Activated CD4-positive, alpha-beta T cell treated with anti-CD3 and anti-CD28 coated beads, Interleukin-2, amount 50 U/mL, for 4 hours (primary cell): ENCODE measurements at regions not wholly inside any gene's neighbourhood (a gene's known extent, or its start where the extent isn't known, plus 50 kb on each side); places are given as distances from the start of the nearest gene placed in this dataset.
"Not testable (repeated sequence)": the region's sequence is repeated elsewhere in the genome, so short reads cannot be mapped to it uniquely, and the experiment has no call there.

ENCODE experiments used
- DNase-seq, 2 experiments: peaks; one replicate each; pipeline ENCODE4 v3.0.0-alpha.2; 2020

DNA sequence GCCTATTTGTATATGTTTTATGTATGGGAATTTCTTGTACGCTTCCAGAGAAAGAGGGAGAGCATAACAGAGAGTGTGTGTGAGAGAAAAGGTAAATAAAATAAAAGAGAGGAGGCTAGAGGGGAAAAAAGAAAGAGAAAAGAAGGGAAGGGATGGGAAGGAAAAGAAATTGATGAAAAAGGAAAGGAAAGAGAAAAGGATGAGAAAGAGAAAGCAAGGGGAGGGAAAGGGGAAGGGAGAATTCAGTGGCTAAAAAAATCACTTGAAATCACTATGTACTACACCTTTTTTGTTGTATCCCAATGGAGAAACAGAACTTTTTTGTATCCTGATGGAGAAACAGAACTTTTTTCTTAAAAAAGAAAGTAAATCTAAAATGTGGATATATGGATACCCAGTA is 165.5 kb upstream of the MBNL1 start:
- DNase-seq, result no peak

DNA sequence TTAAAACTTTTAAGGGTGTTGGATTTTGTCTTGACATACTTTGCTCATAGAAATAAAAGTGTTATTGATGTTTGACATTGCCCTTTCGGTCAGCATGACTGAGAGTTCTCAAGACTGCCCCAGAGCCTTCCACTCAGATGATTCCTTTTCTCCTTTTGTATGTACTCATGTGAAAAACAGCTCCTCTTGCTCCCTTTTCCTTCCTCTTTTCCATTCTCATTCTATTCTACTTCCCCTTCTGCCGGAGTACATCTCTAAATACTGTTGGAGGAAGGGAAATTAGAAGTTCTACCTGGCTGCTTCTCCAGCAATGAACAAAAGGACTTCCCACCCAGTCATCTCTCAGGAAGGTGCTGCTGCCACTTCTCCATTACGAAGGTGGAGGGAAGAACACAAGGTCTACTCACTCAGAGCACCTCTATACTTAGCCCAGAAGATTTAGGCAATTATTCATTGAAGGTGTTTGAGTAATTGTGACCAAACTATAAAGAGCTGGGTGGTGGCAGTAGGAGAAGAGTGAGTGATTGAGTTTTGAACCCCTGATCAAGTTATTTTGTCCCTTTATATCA is 163.8 kb upstream of the MBNL1 start:
- no peak for DNase-seq

DNA sequence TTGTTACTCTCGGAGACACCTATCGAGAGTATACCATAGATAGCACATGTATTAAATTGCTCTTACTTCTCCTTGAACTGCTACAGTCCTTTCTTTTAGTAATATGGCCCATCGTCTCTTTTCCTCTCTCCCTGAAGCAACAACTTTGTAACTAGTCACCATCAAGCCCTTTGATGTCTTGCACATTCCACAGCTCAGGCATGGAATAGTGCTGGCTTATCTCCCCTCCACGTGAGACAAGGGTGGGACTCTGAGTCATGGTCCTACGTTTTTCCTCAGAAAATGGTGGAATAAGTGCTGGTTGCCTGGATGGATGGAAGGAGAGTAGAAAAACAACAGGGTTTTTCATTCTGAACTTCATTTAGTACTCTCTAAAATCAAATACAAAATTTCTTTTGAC is 163.3 kb upstream of the MBNL1 start:
- DNase-seq, result no peak

DNA sequence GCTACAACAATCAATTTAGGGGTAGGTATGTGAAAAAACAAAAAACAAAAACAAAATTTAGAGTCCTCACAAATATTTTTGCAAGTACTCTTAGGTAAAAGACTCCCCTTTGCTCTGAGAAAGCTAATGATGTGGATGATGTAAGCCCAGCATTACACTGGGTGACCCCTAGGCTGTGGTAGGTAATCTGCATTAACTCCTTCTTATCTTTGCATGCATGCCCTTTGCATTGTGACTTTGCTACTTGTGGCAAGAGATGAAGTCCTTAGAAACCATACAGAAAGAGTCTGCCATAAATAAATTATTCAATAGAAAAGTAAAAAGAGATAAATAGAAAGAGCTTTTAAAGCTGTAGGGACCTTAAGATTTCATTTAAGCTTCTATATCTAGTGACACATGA is 159.7 kb upstream of the MBNL1 start:
- no peak for DNase-seq

DNA sequence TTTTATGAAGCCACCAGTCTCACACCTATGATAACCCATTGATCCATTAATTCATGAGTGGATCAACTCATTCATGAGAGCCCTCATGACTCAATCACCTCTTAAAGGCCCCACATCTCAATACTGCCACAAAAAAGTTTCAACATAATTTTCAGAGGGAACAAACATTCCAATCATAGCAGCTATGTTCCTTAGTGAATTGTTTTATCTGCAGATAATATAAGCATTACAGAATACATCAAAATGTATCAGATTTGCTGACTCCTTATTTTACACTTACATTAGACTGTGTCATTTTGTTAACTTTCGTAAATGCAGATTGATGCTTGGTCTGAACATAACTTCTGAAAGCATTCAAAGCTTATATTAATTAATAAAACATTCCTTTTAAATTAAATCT is 155.3 kb upstream of the MBNL1 start:
- DNase-seq, result no peak

DNA sequence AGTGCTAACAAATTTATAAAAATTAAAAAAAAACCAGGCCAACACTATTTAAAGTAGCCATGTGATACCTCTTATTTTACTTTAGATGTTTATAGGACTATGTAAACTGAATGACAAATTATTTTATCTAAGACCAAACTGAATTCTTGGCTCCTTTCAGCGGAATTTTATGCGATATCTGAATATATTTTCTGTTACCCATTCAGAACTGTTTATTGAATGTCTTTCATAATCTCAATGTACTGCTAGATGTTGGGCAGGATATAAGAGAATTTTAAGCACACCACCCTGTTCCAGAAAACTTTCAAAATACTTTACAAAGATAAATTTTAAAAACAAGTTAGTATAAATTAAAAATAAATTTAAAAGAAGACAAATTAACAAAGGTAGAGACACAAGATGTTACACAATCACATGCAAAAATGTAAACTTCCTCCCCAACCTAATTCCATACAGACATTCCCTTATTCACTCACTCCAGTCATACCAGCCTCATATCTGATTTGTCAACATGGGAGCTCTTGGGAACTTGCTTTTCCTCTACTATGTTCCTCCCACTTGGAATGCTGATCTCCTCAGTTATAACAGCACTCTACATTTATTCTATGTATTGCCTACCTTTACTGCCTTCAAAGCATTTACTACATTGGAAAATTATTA is 154.6 kb upstream of the MBNL1 start:
- no peak for DNase-seq

DNA sequence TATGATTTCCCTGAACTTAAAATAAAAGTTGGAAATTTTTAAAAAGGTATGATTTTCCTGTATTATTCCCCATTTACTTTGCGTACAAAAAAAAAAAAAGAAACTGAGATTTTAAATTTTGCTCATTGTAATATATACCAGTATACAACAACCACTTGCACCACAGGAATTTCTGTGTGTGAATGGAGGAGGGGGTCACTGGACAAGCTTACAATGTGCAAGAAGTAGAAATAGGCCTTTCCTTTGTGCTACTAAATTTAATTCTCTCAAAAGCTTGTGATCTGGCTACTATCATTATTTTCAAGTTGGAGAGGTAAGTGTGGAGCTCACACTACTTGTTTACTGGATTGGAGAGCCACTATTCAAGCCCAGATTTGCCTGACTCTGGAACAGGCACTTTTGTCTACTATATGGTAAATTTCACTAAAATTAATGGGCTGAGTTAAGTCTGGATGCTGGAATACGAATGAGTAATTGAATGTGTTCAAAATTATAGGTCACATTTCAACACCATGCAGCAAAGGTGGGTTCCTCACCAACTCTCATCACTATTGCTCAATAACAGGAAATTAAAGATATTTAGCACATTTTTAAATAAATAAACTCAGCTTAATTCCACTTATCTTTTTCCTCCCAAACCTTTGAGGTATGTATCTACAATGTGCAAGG is 148.0 kb upstream of the MBNL1 start:
- no peak for DNase-seq

DNA sequence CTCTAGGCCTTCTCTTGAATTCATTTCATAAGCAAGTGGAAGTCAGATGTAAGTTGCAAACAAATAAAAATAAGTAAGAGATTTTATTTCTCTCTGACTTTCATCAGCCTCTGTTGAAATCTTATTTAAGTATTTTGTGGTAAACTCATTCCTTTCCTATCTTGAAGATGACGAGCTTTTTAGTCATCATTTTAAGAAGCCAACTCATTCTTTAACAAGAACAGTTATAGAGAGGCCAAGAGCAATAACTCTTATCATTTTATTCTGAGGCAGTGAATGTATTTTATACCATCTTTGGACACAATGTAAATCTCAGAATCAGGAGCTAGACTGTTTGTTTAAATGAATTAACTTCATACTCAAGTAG is 147.5 kb upstream of the MBNL1 start:
- DNase-seq, result no peak

DNA sequence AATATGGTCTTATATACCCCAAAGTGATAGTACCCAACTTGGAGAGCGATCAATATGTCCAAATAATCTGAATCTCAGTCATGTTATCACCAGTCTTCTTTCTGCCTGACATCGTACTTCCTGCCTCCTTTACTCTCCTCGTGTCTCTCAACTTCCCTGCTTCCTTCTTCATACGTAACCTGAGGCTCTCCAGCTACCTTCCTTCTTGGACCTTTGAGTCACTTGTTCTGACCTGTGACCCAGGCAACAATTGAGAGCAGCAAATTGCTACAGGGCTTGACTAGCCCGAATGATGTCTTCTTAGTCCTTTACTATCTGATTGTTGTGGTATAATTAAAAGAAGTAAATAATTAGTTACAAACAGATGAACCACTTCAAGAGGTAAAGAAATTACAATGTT is 145.9 kb upstream of the MBNL1 start:
- no peak for DNase-seq

DNA sequence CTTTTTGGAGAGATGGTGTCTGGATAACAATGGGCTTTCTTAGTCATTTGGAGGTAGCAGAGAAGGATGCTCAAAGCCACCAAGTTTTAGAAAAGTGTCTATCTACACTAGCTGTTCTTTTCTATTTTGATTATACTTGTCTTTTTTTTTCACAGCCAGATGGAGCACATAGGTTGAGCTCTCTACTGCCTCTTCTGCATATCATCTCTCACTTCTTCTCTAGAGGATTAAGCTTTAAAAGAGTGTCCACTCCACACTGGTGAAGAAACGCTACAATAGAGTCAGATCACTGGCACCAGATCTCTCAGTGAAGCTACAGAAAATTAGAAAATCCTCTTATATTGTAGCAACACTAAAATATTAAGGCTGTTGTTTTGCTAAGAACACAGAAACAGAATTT is 145.3 kb upstream of the MBNL1 start:
- no peak for DNase-seq

DNA sequence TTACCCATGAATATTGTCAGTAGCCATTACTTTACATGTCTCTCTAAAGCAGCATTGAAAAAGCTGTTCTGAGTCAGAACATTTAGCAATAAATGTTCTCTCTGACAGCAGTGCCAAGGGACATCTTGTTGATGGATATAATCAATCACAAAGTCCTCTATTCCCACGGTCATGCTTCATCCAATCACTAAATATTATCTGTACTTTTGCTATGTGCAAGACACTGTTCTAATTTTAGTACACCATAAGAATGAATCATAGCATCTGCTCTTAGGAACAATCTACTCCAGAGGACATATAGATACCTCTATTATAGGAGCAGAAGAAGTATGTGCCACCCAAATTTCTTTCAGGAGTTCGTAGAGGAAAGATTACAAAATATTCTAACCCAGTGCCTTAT is 142.5 kb upstream of the MBNL1 start:
- no peak for DNase-seq

DNA sequence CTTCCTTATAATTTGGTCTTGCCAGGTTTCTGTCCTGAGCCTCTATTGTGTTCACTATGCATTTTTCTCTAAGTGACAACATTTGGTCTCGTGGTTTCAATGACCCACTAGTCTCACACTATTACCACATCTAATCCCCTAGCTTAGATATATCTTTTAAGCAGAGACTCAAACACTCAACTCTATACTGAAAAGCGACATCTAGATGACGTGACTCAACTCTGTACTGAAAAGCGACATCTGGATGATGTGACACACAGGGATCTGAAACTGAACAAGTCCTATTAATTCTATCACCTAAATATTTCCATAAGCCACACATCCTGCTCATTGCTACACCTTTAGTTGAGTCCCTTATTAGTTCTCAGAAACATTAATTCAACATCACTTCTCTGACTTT is 141.7 kb upstream of the MBNL1 start:
- no peak for DNase-seq

DNA sequence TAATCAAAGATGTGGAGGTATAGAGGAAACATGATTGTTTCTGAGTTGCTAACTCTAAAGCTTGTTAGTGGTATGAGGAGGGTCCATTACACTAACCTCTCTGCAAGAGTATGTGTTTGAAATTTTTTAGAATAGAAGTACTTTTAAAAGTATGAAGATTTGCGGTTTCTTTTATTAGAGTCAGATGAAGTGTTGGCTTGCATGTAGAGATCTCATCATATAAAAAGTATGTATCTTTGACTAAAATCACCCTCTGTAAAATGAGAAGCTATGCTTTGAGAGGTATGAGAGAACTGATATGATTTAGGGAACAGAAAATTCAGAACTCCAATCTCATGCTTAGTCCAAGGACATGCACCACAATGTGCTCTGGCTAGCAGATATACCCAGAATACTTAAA is 140.4 kb upstream of the MBNL1 start:
- DNase-seq, result no peak

DNA sequence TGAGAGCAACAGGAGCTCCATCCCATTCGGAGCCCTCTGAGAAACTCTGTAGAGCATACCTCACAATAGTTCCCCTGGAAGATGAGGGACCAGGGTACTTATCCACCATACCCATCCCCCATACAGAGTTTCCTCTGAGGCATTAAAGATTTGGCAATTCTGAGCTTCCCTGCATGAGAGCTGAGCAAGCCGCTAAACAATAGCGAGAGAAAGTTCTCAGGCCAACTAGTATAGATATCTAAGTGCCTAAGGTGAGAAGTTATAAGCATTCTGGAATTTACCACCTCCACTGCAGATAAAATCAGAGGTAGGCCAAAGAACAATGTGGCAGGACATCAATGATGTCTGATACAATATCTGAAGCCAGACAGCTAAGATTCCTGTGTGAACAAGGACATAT is 129.1 kb upstream of the MBNL1 start:
- DNase-seq, result no peak

DNA sequence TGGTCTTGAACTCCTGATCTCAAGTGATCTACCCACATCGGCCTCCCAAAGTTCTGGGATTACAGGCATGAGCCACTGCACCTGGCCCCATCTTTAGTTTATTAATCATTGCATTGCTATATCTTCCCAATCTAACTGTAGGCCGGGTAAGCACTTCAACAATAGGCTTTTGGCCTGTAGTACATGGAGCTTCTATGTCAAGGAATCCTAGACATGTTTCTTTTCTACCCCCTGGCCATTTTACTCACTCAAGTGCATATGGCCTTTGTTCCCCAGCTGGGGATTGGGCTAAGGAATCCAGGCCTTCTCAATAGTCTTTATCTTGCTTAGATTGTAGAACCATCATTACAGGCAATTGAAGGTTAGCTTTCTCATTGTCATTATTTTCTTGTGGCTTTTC is 122.3 kb upstream of the MBNL1 start:
- no peak for DNase-seq

DNA sequence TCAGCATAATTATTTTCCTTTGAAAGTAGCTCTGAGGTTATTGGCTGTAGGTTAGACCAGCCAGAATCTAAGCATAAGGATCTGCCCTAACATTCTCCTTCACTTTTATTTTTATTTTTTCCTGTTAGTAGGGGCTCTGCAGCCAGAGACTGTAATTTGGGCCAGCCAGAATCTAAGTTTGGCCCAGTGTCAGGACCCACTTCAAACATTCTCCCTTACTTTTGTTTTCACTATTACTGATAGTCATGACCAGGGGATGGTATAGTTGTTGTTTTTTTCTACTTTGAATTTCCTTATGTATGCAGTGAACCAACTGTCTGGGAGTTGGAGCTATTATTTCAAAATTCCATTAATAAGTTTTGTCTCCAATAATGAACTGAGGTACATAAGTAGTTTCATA is 121.0 kb upstream of the MBNL1 start:
- DNase-seq, result no peak

DNA sequence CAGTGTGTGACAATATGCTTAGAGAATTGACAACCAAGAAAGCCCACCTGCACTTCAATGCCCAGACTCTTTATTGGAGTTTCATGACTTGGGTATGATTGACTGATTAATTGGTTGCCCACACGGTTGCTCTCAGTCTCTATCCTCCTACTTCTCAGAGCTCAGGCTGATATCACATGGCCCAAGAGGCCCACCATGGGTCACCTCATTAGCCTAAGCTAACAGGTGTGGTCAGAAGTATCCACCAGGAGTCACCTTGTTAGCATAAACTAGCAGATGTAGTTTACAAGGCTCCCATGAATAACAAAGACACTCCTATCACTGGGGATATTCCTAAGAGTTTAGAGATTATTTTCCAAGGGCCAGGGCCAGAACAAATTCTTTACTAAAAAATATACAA is 120.2 kb upstream of the MBNL1 start:
- no peak for DNase-seq

DNA sequence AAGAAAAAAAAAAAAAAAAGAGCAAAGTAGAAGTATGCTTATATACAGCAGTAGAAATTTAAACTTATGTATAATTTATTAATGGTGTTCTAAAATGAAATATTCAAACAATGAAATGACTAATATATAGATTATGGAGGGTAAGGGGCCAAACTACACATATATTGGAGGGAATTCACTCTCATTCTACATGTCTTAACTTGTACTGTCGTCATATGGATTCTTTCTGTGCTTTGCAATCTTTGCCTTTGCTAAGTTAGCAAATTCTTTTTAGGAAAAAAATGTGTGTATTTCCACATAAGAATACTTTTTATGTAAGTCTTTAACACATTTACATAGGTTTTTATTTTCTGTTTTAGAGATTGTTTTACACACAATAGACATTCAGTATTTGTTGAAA is 118.9 kb upstream of the MBNL1 start:
- no peak for DNase-seq

DNA sequence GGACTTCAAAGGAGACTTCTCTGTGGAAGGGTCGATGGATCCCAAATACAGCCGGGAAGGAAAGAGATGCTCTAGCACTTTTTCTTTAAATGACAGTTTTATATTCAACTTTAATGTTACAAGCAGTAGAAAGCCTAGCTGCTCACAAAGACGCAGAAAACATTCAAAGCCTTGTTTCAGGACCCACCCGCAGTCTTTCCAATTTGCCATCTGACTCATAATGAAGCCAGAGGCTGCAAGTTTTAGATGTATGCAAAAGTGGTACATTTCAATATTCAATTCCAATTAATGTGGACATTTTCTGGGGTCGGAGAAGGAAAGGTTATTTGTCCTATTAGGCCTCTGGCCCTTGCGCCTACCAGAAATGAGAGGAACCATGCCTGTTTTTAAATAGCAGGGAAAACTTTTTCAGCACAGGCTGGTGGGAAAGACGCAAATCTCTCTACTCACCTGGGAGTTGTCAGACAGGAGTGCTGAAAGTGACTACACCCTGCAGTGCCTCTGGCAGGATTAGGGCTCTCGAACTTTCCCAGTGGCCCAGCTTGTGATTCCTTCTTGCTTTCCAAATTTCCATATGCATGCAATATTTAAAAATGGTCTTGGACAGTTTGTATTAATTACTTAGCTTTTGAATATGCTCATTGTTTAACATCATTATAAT is 117.4 kb upstream of the MBNL1 start:
- no peak for DNase-seq

DNA sequence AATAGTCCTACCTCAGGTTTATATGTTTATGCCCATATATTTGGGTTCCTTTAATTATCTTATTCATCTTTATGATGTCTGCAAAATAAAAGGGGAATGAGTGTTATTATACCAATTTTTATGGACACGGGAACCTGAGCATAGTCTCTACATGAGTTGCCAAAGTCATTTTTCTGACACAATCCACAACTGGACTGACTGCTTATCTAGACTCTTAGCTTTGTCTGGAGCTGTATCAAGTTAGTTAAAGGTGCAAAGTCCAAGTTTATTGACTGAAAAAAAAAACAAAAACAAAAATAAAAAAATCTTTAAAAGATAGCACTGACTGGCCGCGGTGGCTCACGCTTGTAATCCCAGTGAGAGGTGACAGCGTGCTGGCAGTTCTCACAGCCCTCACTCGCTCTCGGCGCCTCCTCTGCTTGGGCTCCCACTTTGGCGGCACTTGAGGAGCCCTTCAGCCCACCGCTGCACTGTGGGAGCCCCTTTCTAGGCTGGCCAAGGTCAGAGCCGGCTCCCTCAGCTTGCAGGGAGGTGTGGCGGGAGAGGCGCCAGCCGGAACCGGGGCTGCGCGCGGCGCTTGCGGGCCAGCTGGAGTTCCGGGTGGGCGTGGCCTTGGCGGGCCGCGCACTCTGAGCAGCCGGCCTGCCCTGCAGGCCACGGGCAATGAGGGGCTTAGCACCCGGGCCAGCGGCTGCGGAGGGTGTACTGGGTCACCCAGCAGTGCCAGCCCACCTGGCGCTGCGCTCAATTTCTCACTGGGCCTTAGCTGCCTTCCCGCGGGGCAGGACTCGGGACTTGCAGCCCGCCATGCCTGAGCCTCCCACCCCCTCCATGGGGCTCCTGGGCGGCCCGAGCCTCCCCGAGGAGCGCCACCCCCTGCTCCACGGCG is 116.6 kb upstream of the MBNL1 start:
- DNase-seq, result not testable (repeated sequence)

DNA sequence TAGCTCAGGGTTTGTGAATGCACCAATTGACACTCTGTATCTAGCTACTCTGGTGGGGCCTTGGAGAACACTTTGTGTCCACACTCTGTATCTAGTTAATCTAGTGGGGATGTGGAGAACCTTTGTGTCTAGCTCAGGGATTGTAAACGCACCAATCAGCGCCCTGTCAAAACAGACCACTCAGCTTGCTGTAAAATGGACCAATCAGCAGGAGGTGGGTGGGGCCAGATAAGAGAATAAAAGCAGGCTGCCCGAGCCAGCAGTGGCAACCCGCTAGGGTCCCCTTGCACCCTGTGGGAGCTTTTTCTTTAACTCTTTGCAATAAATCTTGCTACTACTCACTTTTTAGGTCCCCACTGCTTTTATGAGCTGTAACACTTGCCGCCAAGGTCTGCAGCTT is 115.6 kb upstream of the MBNL1 start:
- DNase-seq, result not testable (repeated sequence)

DNA sequence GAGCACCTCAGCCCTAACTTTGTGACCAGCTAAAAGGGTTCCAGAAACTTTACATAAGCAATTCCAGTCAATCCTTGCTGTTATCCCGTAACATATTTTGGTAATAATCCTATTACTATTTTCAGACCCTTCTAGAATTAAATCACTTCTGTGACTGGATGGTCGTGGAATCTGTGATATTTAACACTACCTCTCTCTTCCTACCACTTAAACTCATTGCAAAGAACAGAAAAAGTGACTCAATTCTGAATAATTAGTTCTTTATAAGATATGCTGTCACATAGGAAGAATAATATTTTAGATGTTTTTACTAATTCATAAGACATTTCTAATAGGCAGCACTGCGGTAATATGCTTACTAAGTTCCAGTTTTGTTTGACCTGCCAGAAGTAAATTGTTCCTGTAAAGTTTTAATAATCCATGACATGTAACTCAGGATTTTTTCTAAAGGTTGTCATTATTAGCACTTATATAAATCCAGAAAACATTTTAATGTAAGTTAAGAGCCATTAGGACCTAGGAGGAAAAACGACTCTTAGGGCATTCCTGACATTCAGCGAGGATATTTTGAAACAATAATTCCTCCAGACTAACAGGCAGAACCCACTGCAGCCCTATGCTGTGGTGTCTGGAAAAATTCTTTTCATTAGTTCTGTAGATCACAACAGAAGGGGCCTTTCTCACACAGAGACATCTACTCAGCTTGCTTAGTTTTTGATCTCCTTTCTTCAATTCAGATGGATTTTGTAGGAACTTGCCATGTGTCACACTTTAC is 113.3 kb upstream of the MBNL1 start:
- DNase-seq, result no peak

DNA sequence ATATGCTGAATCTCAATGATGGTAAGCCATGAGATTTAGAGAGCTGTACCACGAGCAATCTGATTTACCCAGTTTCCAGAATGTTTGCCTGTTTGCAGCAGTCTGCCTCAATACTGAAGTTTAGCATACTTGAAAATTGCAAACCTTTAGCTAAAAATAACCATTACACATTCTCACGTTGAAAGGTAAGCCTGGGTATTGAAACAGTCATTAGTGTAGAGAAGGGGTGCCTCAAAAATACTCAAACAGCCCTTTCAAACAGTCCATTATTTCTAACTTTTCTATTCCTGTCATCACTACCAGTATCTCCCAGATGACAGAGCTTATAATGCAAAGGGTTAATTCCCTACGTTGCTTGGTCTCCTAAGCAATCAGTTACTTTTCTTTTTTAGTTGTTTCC is 111.8 kb upstream of the MBNL1 start:
- no peak for DNase-seq
